HG02840 (cell line): ENCODE measurements at regions not wholly inside any gene's neighbourhood (a gene's known extent, or its start where the extent isn't known, plus 50 kb on each side); places are given as distances from the start of the nearest gene placed in this dataset.

Experiments used
- ATAC-seq: cut with Tn5 transposase; IDR thresholded peaks from one replicate; pipeline ENCODE4 v1.9.1; 2021; ENCODE audit warnings: mild to moderate bottlenecking, moderate library complexity, moderate number of reproducible peaks; ENCODE audit not compliant: unreplicated experiment, low FRiP score

GRCh38 chr7:24505968-24506367 is 67.3 kb upstream of the PALS2 start:
- no peak for ATAC-seq

- no peak for ATAC-seq
These were observed 64.9 kb upstream of the PALS2 start for GRCh38 chr7:24508316-24508715.

GRCh38 chr7:24510759-24511158 is 62.5 kb upstream of the PALS2 start:
- ATAC-seq, result no peak

GRCh38 chr7:24517166-24517565 is 56.1 kb upstream of the PALS2 start:
- no peak for ATAC-seq

GRCh38 chr7:24521917-24522623 is 51.2 kb upstream of the PALS2 start:
- ATAC-seq, result no peak
